ENCODE measurements at regions not wholly inside any gene's neighbourhood (a gene's known extent, or its start where the extent isn't known, plus 50 kb on each side); places are given as distances from the start of the nearest gene placed in this dataset.

GRCh38 chr22:22079404-22080148 is 97.0 kb upstream of the TOP3B start:
- Histone ChIP-seq H3K4me1 (ENCODE audit: insufficient read depth, low read length) (no peaks in the 10 kb centered on the region), H3K36me3 (ENCODE audit: insufficient read depth, low read length) (no peaks in the 10 kb centered on the region), H3K27ac (ENCODE audit: low read depth, low read length) (no peak overlapping the region), H3K27me3 (ENCODE audit: insufficient read depth, low read length) (no peaks in the 10 kb centered on the region), H3K4me3 (ENCODE audit: low read length in 2 of 2) (no peak overlapping the region), H3K9me3 (ENCODE audit: control insufficient read depth in 1 of 2, low read length in 2 of 2) (no peaks in the 10 kb centered on the region)
- intact Hi-C loops (cut with micrococcal nuclease) = no loop called here
- POLR2A ChIA-PET (ENCODE audit: partially characterized antibody) = no interaction called here
- Mint-ChIP-seq H3K9me3 (no peaks in the 10 kb centered on the region), H3K36me3 (no peaks in the 10 kb centered on the region), H3K4me3 (no peak overlapping the region), H3K27me3 (peaks cover 22 to 23% of the 10 kb centered on the region in 2 donors), H3K4me1 (no peaks in the 10 kb centered on the region), H3K27ac (no peak overlapping the region)
- CTCF ChIA-PET (ENCODE audit: partially characterized antibody) = no interaction called here
- DNase-seq = no peak

GRCh38 chr22:22078329-22078728 is 95.7 kb upstream of the TOP3B start:
- intact Hi-C loops (cut with micrococcal nuclease) = no loop called here
- Mint-ChIP-seq H3K27ac (no peak overlapping the region), H3K27me3 (peaks cover 24 to 28% of the 10 kb centered on the region in 2 donors), H3K4me1 (no peaks in the 10 kb centered on the region), H3K36me3 (no peaks in the 10 kb centered on the region), H3K9me3 (no peaks in the 10 kb centered on the region), H3K4me3 (no peak overlapping the region)
- Histone ChIP-seq H3K4me1 (ENCODE audit: insufficient read depth, low read length) (no peaks in the 10 kb centered on the region), H3K27me3 (ENCODE audit: insufficient read depth, low read length) (no peaks in the 10 kb centered on the region), H3K36me3 (ENCODE audit: insufficient read depth, low read length) (no peaks in the 10 kb centered on the region), H3K4me3 (ENCODE audit: low read length in 2 of 2) (no peak overlapping the region), H3K27ac (ENCODE audit: low read depth, low read length) (no peak overlapping the region), H3K9me3 (ENCODE audit: control insufficient read depth in 1 of 2, low read length in 2 of 2) (no peaks in the 10 kb centered on the region)
- ChIA-PET CTCF (ENCODE audit: partially characterized antibody) (no interaction called here), POLR2A (ENCODE audit: partially characterized antibody) (no interaction called here)
- no peak for DNase-seq

- no peaks in the 10 kb centered on the region for H3K4me1 Mint-ChIP-seq
- Histone ChIP-seq H3K27me3 (ENCODE audit: insufficient read depth, low read length) (no peaks in the 10 kb centered on the region), H3K36me3 (ENCODE audit: insufficient read depth, low read length) (no peaks in the 10 kb centered on the region), H3K27ac (ENCODE audit: low read depth, low read length) (no peak overlapping the region), H3K4me3 (ENCODE audit: low read length in 2 of 2) (no peak overlapping the region), H3K4me1 (ENCODE audit: insufficient read depth, low read length) (no peaks in the 10 kb centered on the region), H3K9me3 (ENCODE audit: control insufficient read depth in 1 of 2, low read length in 2 of 2) (no peaks in the 10 kb centered on the region)
- DNase-seq = no peak
- H3K36me3 Mint-ChIP-seq = no peaks in the 10 kb centered on the region
- H3K4me3 Mint-ChIP-seq = no peak overlapping the region
- no peaks in the 10 kb centered on the region for H3K9me3 Mint-ChIP-seq
- ChIA-PET POLR2A (ENCODE audit: partially characterized antibody) (no interaction called here), CTCF (ENCODE audit: partially characterized antibody) (no interaction called here)
- H3K27me3 Mint-ChIP-seq = peaks cover 24 to 28% of the 10 kb centered on the region in 2 donors
- intact Hi-C loops (cut with micrococcal nuclease) = no loop called here
- no peak overlapping the region for H3K27ac Mint-ChIP-seq
Observed at GRCh38 chr22:22076932-22077703, 94.5 kb upstream of the TOP3B start.

DNA sequence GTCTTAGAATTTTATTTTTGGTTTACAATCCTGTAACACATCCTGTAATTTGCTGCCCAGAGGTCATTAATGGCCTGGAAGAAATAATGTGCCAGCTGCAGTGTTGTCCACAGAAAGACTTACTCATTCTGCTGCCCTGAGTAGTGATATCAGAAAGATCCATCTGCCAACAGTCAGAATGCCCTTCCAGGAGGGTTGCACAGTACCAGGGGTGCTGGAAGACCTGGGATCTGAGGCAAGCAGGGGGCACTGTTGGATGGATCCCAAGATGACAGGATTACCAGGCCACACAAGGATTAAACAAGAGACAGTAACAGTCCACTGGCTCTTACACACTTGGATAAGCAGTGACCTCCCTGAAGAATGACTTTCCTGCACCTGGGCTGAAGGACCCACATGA is 93.8 kb upstream of the TOP3B start:
- Mint-ChIP-seq H3K4me1 (no peaks in the 10 kb centered on the region), H3K4me3 (no peak overlapping the region), H3K36me3 (no peaks in the 10 kb centered on the region), H3K27me3 (peaks cover 22 to 26% of the 10 kb centered on the region in 2 donors), H3K9me3 (no peaks in the 10 kb centered on the region), H3K27ac (no peak overlapping the region)
- H3K4me3 ChIP-seq (ENCODE audit: low read length in 2 of 2) = no peak overlapping the region
- H3K27me3 ChIP-seq (ENCODE audit: insufficient read depth, low read length) = no peaks in the 10 kb centered on the region
- H3K36me3 ChIP-seq (ENCODE audit: insufficient read depth, low read length) = no peaks in the 10 kb centered on the region
- intact Hi-C loops (cut with micrococcal nuclease) = no loop called here
- no peaks in the 10 kb centered on the region for H3K4me1 ChIP-seq (ENCODE audit: insufficient read depth, low read length)
- DNase-seq = no peak
- ChIA-PET POLR2A (ENCODE audit: partially characterized antibody) (no interaction called here), CTCF (ENCODE audit: partially characterized antibody) (no interaction called here)
- no peaks in the 10 kb centered on the region for H3K9me3 ChIP-seq (ENCODE audit: control insufficient read depth in 1 of 2, low read length in 2 of 2)
- no peak overlapping the region for H3K27ac ChIP-seq (ENCODE audit: low read depth, low read length)

DNA sequence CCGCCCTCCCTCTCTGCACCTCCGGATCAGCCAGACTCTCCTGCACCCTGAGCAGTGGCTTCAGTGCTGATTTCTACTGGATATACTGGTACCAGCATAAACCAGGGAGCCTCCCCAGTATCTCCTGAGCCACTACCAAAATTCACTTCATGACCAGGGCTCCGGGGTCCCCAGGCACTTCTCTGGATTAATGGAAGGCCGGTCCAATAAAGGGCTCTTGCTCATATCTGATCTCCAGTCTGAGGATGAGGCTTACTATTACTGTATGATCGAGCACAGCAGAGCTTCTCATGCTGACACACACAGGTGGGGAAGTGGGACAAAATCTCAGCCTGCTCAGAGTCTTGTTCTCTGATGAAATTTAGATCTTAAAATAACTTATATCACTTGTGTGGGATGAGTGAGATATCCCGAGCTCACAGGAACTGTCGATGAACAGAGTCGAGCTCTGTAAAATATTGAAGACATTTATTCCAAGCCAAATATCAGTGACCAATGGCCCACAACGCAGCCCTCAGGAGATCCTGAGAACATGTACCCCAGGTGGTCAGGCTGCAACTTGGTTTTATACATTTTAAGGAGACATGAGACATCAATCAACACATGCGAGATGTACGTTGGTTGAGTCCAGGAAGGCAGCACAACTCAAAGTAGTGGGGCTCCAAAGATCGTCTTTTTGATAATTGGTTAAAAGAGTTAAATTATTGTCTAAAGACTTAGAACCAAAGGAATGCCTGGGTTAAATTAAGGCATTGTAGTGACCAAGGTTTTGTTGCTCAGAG is 93.0 kb upstream of the TOP3B start:
- ChIA-PET POLR2A (ENCODE audit: partially characterized antibody) (no interaction called here), CTCF (ENCODE audit: partially characterized antibody) (no interaction called here)
- Histone ChIP-seq H3K36me3 (ENCODE audit: insufficient read depth, low read length) (no peaks in the 10 kb centered on the region), H3K9me3 (ENCODE audit: control insufficient read depth in 1 of 2, low read length in 2 of 2) (no peaks in the 10 kb centered on the region), H3K4me1 (ENCODE audit: insufficient read depth, low read length) (no peaks in the 10 kb centered on the region), H3K27me3 (ENCODE audit: insufficient read depth, low read length) (no peaks in the 10 kb centered on the region), H3K4me3 (ENCODE audit: low read length in 2 of 2) (no peak overlapping the region), H3K27ac (ENCODE audit: low read depth, low read length) (no peak overlapping the region)
- no peaks in the 10 kb centered on the region for H3K9me3 Mint-ChIP-seq
- H3K4me3 Mint-ChIP-seq = no peak overlapping the region
- no peaks in the 10 kb centered on the region for H3K36me3 Mint-ChIP-seq
- DNase-seq = no peak
- intact Hi-C loops (cut with micrococcal nuclease) = no loop called here
- H3K4me1 Mint-ChIP-seq = no peaks in the 10 kb centered on the region
- H3K27me3 Mint-ChIP-seq = peaks cover 19 to 22% of the 10 kb centered on the region in 2 donors
- no peak overlapping the region for H3K27ac Mint-ChIP-seq

- H3K4me1 Mint-ChIP-seq = no peaks in the 10 kb centered on the region
- H3K36me3 Mint-ChIP-seq = no peaks in the 10 kb centered on the region
- peaks cover 13 to 21% of the 10 kb centered on the region in 2 donors for H3K27me3 Mint-ChIP-seq
- ChIA-PET POLR2A (ENCODE audit: partially characterized antibody) (no interaction called here), CTCF (ENCODE audit: partially characterized antibody) (no interaction called here)
- Histone ChIP-seq H3K27me3 (ENCODE audit: insufficient read depth, low read length) (no peaks in the 10 kb centered on the region), H3K4me3 (ENCODE audit: low read length in 2 of 2) (no peak overlapping the region), H3K36me3 (ENCODE audit: insufficient read depth, low read length) (no peaks in the 10 kb centered on the region), H3K27ac (ENCODE audit: low read depth, low read length) (no peak overlapping the region), H3K9me3 (ENCODE audit: control insufficient read depth in 1 of 2, low read length in 2 of 2) (no peaks in the 10 kb centered on the region), H3K4me1 (ENCODE audit: insufficient read depth, low read length) (no peaks in the 10 kb centered on the region)
- no peak overlapping the region for H3K27ac Mint-ChIP-seq
- no peak for DNase-seq
- intact Hi-C loops (cut with micrococcal nuclease) = no loop called here
- H3K9me3 Mint-ChIP-seq = no peaks in the 10 kb centered on the region
- no peak overlapping the region for H3K4me3 Mint-ChIP-seq
Observed at GRCh38 chr22:22074634-22075381, 92.2 kb upstream of the TOP3B start.

Measured in CD4-positive, alpha-beta memory T cell (primary cell).